H9 (cell line): ENCODE measurements at regions not wholly inside any gene's neighbourhood (a gene's known extent, or its start where the extent isn't known, plus 50 kb on each side); places are given as distances from the start of the nearest gene placed in this dataset.

ENCODE experiments used
- DNase-seq: peaks from one replicate; pipeline ENCODE4 v3.0.0-alpha.2; 2017
- H2AFZ ChIP-seq: one replicate; pipeline ENCODE4 v1.6.1; 2013; ENCODE audit warnings: mild to moderate bottlenecking, low read length, control low read depth, moderate library complexity
- H2AK5ac ChIP-seq: 2 replicates; pipeline ENCODE4 v1.6.1; 2013; ENCODE audit warnings: low read length, control low read depth, mixed read lengths; ENCODE audit not compliant: insufficient read length
- H2BK120ac ChIP-seq: one replicate; pipeline ENCODE4 v1.6.1; 2013; ENCODE audit warnings: low read depth, mild to moderate bottlenecking, low read length, control low read depth, inconsistent platforms; ENCODE audit not compliant: poor library complexity, severe bottlenecking
- H2BK12ac ChIP-seq: 2 replicates; pipeline ENCODE4 v1.6.1; 2013; ENCODE audit warnings: low read length, control low read depth, mixed read lengths, low read depth; ENCODE audit not compliant: insufficient read length
- H2BK15ac ChIP-seq: 2 replicates; pipeline ENCODE4 v1.6.1; 2013; ENCODE audit warnings: low read depth, low read length, control low read depth
- H2BK20ac ChIP-seq: one replicate; pipeline ENCODE4 v1.6.1; 2013; ENCODE audit warnings: low read depth, mild to moderate bottlenecking, low read length, control low read depth, inconsistent platforms; ENCODE audit not compliant: poor library complexity, severe bottlenecking
- H2BK5ac ChIP-seq: 2 replicates; pipeline ENCODE4 v1.6.1; 2013; ENCODE audit warnings: low read length, control low read depth, mixed read lengths; ENCODE audit not compliant: insufficient read length
- H3K14ac ChIP-seq: 2 replicates; pipeline ENCODE4 v1.6.1; 2013; ENCODE audit warnings: low read length, control low read depth; ENCODE audit not compliant: insufficient read depth
- H3K18ac ChIP-seq: 2 replicates; pipeline ENCODE4 v1.6.1; 2013; ENCODE audit warnings: low read depth, mild to moderate bottlenecking, mixed read lengths, low read length, control low read depth; ENCODE audit not compliant: insufficient read length
- H3K23ac ChIP-seq: 2 replicates; pipeline ENCODE4 v1.6.1; 2013; ENCODE audit warnings: low read length, control low read depth, mixed read lengths, low read depth; ENCODE audit not compliant: insufficient read length
- H3K23me2 ChIP-seq: 2 replicates; pipeline ENCODE4 v1.6.1; 2013; ENCODE audit warnings: low read depth, mild to moderate bottlenecking, mixed read lengths, low read length, control low read depth; ENCODE audit not compliant: insufficient read length, poor library complexity, severe bottlenecking
- H3K27ac ChIP-seq: 2 replicates; pipeline ENCODE4 v1.5.1; 2013; ENCODE audit warnings: low read length, control low read depth, mixed read lengths, low read depth; ENCODE audit not compliant: insufficient read length
- H3K27me3 ChIP-seq: 2 replicates; pipeline ENCODE4 v1.6.1; 2013; ENCODE audit warnings: low read length, control low read depth, inconsistent platforms; ENCODE audit not compliant: insufficient read depth
- H3K4ac ChIP-seq: 2 replicates; pipeline ENCODE4 v1.6.1; 2013; ENCODE audit warnings: low read depth, mild to moderate bottlenecking, control low read depth, inconsistent platforms, low read length, moderate library complexity
- H3K4me1 ChIP-seq: 2 replicates; pipeline ENCODE4 v1.6.1; 2013; ENCODE audit warnings: low read length, control low read depth, inconsistent platforms; ENCODE audit not compliant: insufficient read depth
- H3K4me2 ChIP-seq: 2 replicates; pipeline ENCODE4 v1.6.1; 2013; ENCODE audit warnings: low read length, control low read depth, mixed read lengths; ENCODE audit not compliant: insufficient read length, insufficient read depth
- H3K56ac ChIP-seq: 2 replicates; pipeline ENCODE4 v1.6.1; 2013; ENCODE audit warnings: low read depth, mild to moderate bottlenecking, mixed read lengths, low read length, control low read depth; ENCODE audit not compliant: insufficient read length
- H3K79me1 ChIP-seq: 2 replicates; pipeline ENCODE4 v1.6.1; 2013; ENCODE audit warnings: low read depth, mild to moderate bottlenecking, moderate library complexity, low read length, control low read depth, inconsistent platforms; ENCODE audit not compliant: insufficient read depth, poor library complexity, severe bottlenecking
- H3K79me2 ChIP-seq: 2 replicates; pipeline ENCODE4 v1.6.1; 2013; ENCODE audit warnings: low read length, control low read depth, inconsistent platforms; ENCODE audit not compliant: insufficient read depth
- H3K9ac ChIP-seq: 2 replicates; pipeline ENCODE4 v1.6.1; 2013; ENCODE audit warnings: low read length, control low read depth, mixed read lengths; ENCODE audit not compliant: insufficient read length; ENCODE audit errors: extremely low read depth
- H3K9me3 ChIP-seq: one replicate; pipeline ENCODE4 v1.6.1; 2013; ENCODE audit warnings: low read depth, low read length, inconsistent platforms; ENCODE audit not compliant: control insufficient read depth
- H3T11ph ChIP-seq: one replicate; pipeline ENCODE4 v1.6.1; 2013; ENCODE audit warnings: mild to moderate bottlenecking, low read length, control low read depth, inconsistent platforms
- H4K20me1 ChIP-seq: one replicate; pipeline ENCODE4 v1.6.1; 2013; ENCODE audit not compliant: control insufficient read depth, insufficient read length, insufficient read depth
- H4K5ac ChIP-seq: 2 replicates; pipeline ENCODE4 v1.6.1; 2013; ENCODE audit warnings: low read depth, mild to moderate bottlenecking, mixed read lengths, low read length, control low read depth; ENCODE audit not compliant: insufficient read length
- H4K8ac ChIP-seq: replicated peaks from 2 replicates; pipeline ENCODE4 v1.6.1; 2013; ENCODE audit warnings: low read length, control low read depth, mixed read lengths, low read depth; ENCODE audit not compliant: insufficient read length
- H4K91ac ChIP-seq: 2 replicates; pipeline ENCODE4 v1.6.1; 2013; ENCODE audit warnings: low read depth, mild to moderate bottlenecking, moderate library complexity, mixed read lengths, low read length, control low read depth; ENCODE audit not compliant: insufficient read length
- H3K27ac Mint-ChIP-seq, 3 experiments: 2 replicates in 2 of 3; 3 replicates in 1 of 3; pipeline ENCODE4 v1.8.0; 2020 to 2021; ENCODE audit warnings: mixed read lengths in 3 of 3, mild to moderate bottlenecking in 1 of 3, moderate library complexity in 1 of 3
- H3K27me3 Mint-ChIP-seq: 2 replicates; pipeline ENCODE4 v1.8.0; 2021; ENCODE audit warnings: low read depth, mild to moderate bottlenecking, moderate library complexity, mixed read lengths
- H3K36me3 Mint-ChIP-seq, 3 experiments: 2 replicates in 2 of 3; 3 replicates in 1 of 3; pipeline ENCODE4 v1.8.0; 2020 to 2021; ENCODE audit warnings: low read depth in 3 of 3, mixed read lengths in 3 of 3; ENCODE audit not compliant: insufficient read depth in 1 of 3
- H3K4me1 Mint-ChIP-seq, 2 experiments: 2 replicates each; pipeline ENCODE4 v1.8.0; 2020; ENCODE audit warnings: mixed read lengths in 2 of 2
- H3K4me3 Mint-ChIP-seq, 2 experiments: 2 replicates in 1 of 2; 3 replicates in 1 of 2; pipeline ENCODE4 v1.8.0; 2020 to 2021; ENCODE audit warnings: mild to moderate bottlenecking in 2 of 2, mixed read lengths in 2 of 2, moderate library complexity in 1 of 2
- H3K9me3 Mint-ChIP-seq, 2 experiments: 2 replicates in 1 of 2; 3 replicates in 1 of 2; pipeline ENCODE4 v1.8.0; 2020; ENCODE audit warnings: mild to moderate bottlenecking in 2 of 2, mixed read lengths in 2 of 2, moderate library complexity in 1 of 2
- WGBS: extraction: QIAGEN DNeasy Blood & Tissue Kit; methylation state at CpG from one replicate; pipeline ENCODE4 v1.1.7; 2013; ENCODE audit warnings: missing lambda C conversion rate, low lambda C conversion rate, mixed read lengths; ENCODE audit not compliant: insufficient read length; ENCODE audit errors: extremely low coverage; 5-methylcytosine and 5-hydroxymethylcytosine counted together
- TF ChIP-seq, protein P1 (sequence below): fragments of 200-600 bp; sonication (generic); conservative IDR thresholded peaks from 3 replicates; pipeline ENCODE4 v1.8.0; 2021; ENCODE audit warnings: antibody characterized with exemption, mild to moderate bottlenecking

DNA sequence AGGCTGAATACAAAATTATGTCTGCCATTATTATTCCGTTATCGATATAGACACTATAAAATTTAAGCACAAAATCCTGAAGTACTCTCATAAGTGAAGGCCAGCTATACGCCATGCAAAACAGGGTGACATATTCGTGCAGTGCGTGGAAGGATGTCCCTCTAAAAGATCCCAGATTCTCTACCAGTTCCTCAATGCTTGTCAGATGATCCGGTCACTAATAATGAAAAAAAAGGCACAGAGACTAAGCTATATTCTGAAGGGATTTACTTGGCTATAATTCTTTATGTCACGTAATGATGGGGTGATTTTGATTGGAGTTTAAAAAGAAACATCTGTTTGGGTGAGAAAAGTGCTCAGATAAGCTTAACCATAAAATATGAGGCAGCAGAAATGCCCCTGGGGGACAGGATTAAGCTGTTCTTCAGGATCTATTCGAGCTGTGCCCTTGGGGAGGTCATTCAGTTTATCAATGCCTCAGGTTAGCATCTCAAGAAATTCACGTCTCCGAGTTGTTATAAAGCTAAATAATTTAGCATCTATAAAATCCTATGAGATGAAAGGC lies 229.7 kb upstream of the PITRM1 start:
- H2BK5ac ChIP-seq, result no peak overlapping the region
- no peak overlapping the region for H4K8ac ChIP-seq
- H4K20me1 ChIP-seq, result no peaks in the 10 kb centered on the region
- no peak overlapping the region for H4K5ac ChIP-seq
- no CpG with 5 or more reads among the region's 10 CpGs for WGBS
- H3K56ac ChIP-seq, result no peak overlapping the region
- peaks cover 3% of the 10 kb centered on the region; the same call in 1 of the 2 replicates for H3K4me1 ChIP-seq
- Mint-ChIP-seq H3K9me3 (peaks cover 0 to 4% of the 10 kb centered on the region in 2 experiments; a peak in 3 of 5 replicates), H3K27ac (no peak overlapping the region), H3K36me3 (peaks cover 0 to 2% (median 0%) of the 10 kb centered on the region in 3 experiments; a peak in 1 of 7 replicates), H3K4me1 (peaks cover 19 to 26% of the 10 kb centered on the region in 2 experiments), H3K27me3 (peaks cover 2% of the 10 kb centered on the region; the same call in 1 of the 2 replicates), H3K4me3 (no peak overlapping the region)
- no peak overlapping the region for H2BK12ac ChIP-seq
- no peaks in the 10 kb centered on the region for H3K79me2 ChIP-seq
- H2BK20ac ChIP-seq, result no peak overlapping the region
- no peak overlapping the region for H3K9ac ChIP-seq
- no peak overlapping the region for H2BK120ac ChIP-seq
- DNase-seq, result no peak
- no peak overlapping the region for H3K4ac ChIP-seq
- H3K4me2 ChIP-seq, result no peak overlapping the region
- H3K23me2 ChIP-seq, result no peaks in the 10 kb centered on the region
- H3K27me3 ChIP-seq, result no peaks in the 10 kb centered on the region
- no peak overlapping the region for H2AFZ ChIP-seq
- no peak overlapping the region for H3K27ac ChIP-seq
- H3K18ac ChIP-seq, result no peak overlapping the region
- no peaks in the 10 kb centered on the region for H3K79me1 ChIP-seq
- H4K91ac ChIP-seq, result no peak overlapping the region
- no peak overlapping the region for H3T11ph ChIP-seq
- no peak overlapping the region for H3K14ac ChIP-seq
- H3K9me3 ChIP-seq, result no peaks in the 10 kb centered on the region
- H2BK15ac ChIP-seq, result no peak overlapping the region
- no peak overlapping the region for H3K23ac ChIP-seq
- H2AK5ac ChIP-seq, result no peak overlapping the region
- TF ChIP-seq, protein P1, sequence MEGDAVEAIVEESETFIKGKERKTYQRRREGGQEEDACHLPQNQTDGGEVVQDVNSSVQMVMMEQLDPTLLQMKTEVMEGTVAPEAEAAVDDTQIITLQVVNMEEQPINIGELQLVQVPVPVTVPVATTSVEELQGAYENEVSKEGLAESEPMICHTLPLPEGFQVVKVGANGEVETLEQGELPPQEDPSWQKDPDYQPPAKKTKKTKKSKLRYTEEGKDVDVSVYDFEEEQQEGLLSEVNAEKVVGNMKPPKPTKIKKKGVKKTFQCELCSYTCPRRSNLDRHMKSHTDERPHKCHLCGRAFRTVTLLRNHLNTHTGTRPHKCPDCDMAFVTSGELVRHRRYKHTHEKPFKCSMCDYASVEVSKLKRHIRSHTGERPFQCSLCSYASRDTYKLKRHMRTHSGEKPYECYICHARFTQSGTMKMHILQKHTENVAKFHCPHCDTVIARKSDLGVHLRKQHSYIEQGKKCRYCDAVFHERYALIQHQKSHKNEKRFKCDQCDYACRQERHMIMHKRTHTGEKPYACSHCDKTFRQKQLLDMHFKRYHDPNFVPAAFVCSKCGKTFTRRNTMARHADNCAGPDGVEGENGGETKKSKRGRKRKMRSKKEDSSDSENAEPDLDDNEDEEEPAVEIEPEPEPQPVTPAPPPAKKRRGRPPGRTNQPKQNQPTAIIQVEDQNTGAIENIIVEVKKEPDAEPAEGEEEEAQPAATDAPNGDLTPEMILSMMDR, result no peak
